Upper lobe of left lung (tissue), 6 donors: ENCODE measurements at regions not wholly inside any gene's neighbourhood (a gene's known extent, or its start where the extent isn't known, plus 50 kb on each side); places are given as distances from the start of the nearest gene placed in this dataset.

Experiments
- ATAC-seq, 2 donors: fragments of 200-7000 bp; cut with Tn5 transposase; one replicate each; pipeline ENCODE4 v1.9.1; 2022; ENCODE audit warnings: mild to moderate bottlenecking in 2 of 2, moderate library complexity in 2 of 2; ENCODE audit not compliant: low FRiP score in 2 of 2
- DNase-seq, 2 donors: peaks; one replicate each; pipeline ENCODE4 v3.0.0-alpha.2; 2019 to 2020
- H3K27ac ChIP-seq, 4 donors: fragments of 200-600 bp; sonication (generic); one replicate each; pipeline ENCODE4 v1.5.1; 2016 to 2019
- H3K27me3 ChIP-seq, 4 donors: fragments of 200-600 bp; sonication (generic); one replicate each; pipeline ENCODE4 v1.5.1; 2017 to 2019
- H3K36me3 ChIP-seq, 4 donors: fragments of 200-600 bp; sonication (generic); one replicate each; pipeline ENCODE4 v1.5.1; 2016 to 2019
- H3K4me1 ChIP-seq, 4 donors: fragments of 200-600 bp; sonication (generic); one replicate each; pipeline ENCODE4 v1.5.1; 2018 to 2019
- H3K4me3 ChIP-seq, 4 donors: fragments of 200-600 bp; sonication (generic); one replicate each; pipeline ENCODE4 v1.5.1; 2017 to 2019; ENCODE audit warnings: mild to moderate bottlenecking in 2 of 4, moderate library complexity in 1 of 4
- H3K9me3 ChIP-seq, 4 donors: fragments of 200-600 bp; sonication (generic); one replicate each; pipeline ENCODE4 v1.5.1; 2018 to 2019
- EP300 ChIP-seq, 4 donors: sonication (generic); formaldehyde crosslinking; IDR thresholded peaks; one replicate each; pipeline ENCODE4 v1.5.1; 2017; ENCODE audit warnings: antibody characterized with exemption in 4 of 4, control low read depth in 2 of 4
- POLR2A ChIP-seq, 4 donors: fragments of 450-650 bp; IDR thresholded peaks; one replicate each; pipeline ENCODE4 v1.5.1; 2016 to 2017; ENCODE audit warnings: antibody characterized with exemption in 4 of 4, mild to moderate bottlenecking in 2 of 4
- POLR2AphosphoS5 ChIP-seq, 2 donors: sonication (generic); formaldehyde crosslinking; IDR thresholded peaks; one replicate each; pipeline ENCODE4 v1.5.1; 2017; ENCODE audit warnings: antibody characterized with exemption in 2 of 2
- WGBS, 2 donors: methylation state at CpG; one replicate each; pipeline ENCODE4 v1.1.5; 2017 to 2018; 5-methylcytosine and 5-hydroxymethylcytosine counted together
- TF ChIP-seq, protein P1 (sequence below), 6 experiments: fragments of 450-650 bp in 4 of 6; fragments of 200-600 bp in 2 of 6; sonication (generic) in 2 of 6; IDR thresholded peaks; one replicate each; pipeline ENCODE4 v1.5.1; 2016 to 2019; ENCODE audit warnings: antibody characterized with exemption in 6 of 6
- donor health status: DM: no; HTN: no; CAD: no; lungs with moderate emphysema.
- donor health status: DM: no; HTN: yes; CAD: no; lungs with severe emphysema.

DNA sequence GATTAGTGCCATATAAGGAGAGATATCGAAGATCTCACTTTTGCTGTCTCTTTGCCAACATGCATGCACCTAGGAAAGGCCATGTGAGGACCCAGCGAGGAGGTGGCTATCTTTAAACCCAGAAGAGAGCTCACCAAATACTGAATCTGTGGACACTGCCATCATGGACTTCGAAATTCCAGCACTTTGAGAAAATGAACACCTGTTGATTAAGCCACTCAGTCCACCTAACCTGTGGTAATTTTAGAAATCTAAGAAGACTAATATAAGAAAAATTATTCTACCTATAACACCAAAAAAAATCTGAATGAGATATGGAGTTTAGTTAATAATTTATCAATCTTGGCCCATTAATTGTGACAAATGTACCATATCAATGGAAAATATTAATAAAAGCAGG is 193.6 kb upstream of the CARD18 start:
- Histone ChIP-seq H3K27me3 (no peaks in the 10 kb centered on the region), H3K4me3 (no peak overlapping the region), H3K9me3 (peaks cover 0 to 5% (median 0%) of the 10 kb centered on the region in 4 donors), H3K27ac (no peak overlapping the region), H3K4me1 (no peaks in the 10 kb centered on the region), H3K36me3 (no peaks in the 10 kb centered on the region)
- ATAC-seq (no peak), DNase-seq (no peak)
- WGBS, 2 donors: 92 to 93% methylated on average over 3 of the region's 3 CpGs
- TF ChIP-seq POLR2AphosphoS5 (IDR thresholded peaks at IDR 0.05) (no peak), POLR2A (IDR thresholded peaks at IDR 0.05) (no peak), EP300 (IDR thresholded peaks at IDR 0.05) (no peak)
- TF ChIP-seq, protein P1, sequence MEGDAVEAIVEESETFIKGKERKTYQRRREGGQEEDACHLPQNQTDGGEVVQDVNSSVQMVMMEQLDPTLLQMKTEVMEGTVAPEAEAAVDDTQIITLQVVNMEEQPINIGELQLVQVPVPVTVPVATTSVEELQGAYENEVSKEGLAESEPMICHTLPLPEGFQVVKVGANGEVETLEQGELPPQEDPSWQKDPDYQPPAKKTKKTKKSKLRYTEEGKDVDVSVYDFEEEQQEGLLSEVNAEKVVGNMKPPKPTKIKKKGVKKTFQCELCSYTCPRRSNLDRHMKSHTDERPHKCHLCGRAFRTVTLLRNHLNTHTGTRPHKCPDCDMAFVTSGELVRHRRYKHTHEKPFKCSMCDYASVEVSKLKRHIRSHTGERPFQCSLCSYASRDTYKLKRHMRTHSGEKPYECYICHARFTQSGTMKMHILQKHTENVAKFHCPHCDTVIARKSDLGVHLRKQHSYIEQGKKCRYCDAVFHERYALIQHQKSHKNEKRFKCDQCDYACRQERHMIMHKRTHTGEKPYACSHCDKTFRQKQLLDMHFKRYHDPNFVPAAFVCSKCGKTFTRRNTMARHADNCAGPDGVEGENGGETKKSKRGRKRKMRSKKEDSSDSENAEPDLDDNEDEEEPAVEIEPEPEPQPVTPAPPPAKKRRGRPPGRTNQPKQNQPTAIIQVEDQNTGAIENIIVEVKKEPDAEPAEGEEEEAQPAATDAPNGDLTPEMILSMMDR (IDR thresholded peaks at IDR 0.05): no peak

DNA sequence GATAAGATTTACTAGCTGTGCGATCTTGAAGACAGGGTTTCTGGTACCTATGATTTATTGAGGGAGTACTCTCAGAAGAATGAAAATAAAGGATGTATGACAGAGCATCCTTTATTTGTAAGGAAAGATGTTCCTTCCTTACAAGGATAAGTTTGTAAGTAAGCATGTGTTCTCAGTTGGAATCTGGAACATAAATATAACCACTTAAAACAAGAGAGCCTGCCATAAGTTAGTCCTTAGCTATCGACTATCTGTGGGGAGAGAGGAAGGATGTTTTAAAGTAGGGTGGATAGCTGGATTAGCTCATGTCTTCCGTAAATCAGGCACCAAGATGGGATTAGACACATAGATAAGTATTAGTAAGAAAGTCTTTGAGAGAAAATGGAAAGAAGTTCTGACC is 192.6 kb upstream of the CARD18 start:
- Histone ChIP-seq H3K36me3 (no peaks in the 10 kb centered on the region), H3K4me3 (no peak overlapping the region), H3K4me1 (no peaks in the 10 kb centered on the region), H3K9me3 (peaks cover 0 to 5% (median 0%) of the 10 kb centered on the region in 4 donors), H3K27me3 (no peaks in the 10 kb centered on the region), H3K27ac (no peak overlapping the region)
- DNase-seq: no peak
- no peak for ATAC-seq
- WGBS, 2 donors: 79 to 81% methylated on average over 3 of the region's 3 CpGs
- TF ChIP-seq EP300 (IDR thresholded peaks at IDR 0.05) (no peak), POLR2AphosphoS5 (IDR thresholded peaks at IDR 0.05) (no peak), POLR2A (IDR thresholded peaks at IDR 0.05) (no peak)
- TF ChIP-seq, protein P1 (IDR thresholded peaks at IDR 0.05): no peak

- Histone ChIP-seq H3K27ac (no peak overlapping the region), H3K4me1 (no peaks in the 10 kb centered on the region), H3K27me3 (no peaks in the 10 kb centered on the region), H3K9me3 (no peaks in the 10 kb centered on the region), H3K36me3 (no peaks in the 10 kb centered on the region), H3K4me3 (no peak overlapping the region)
- no peak for DNase-seq
- TF ChIP-seq POLR2AphosphoS5 (IDR thresholded peaks at IDR 0.05): no peak
- 71 to 74% methylated on average over 1 of the region's 1 CpG for WGBS, 2 donors
- no peak for ATAC-seq
Observed at GRCh38 chr11:105328061-105328460, 188.5 kb upstream of the CARD18 start.

- Histone ChIP-seq H3K9me3 (no peaks in the 10 kb centered on the region), H3K27me3 (no peaks in the 10 kb centered on the region), H3K27ac (no peak overlapping the region), H3K4me1 (no peaks in the 10 kb centered on the region), H3K4me3 (no peak overlapping the region), H3K36me3 (no peaks in the 10 kb centered on the region)
- ATAC-seq (no peak), DNase-seq (no peak)
- TF ChIP-seq EP300 (IDR thresholded peaks at IDR 0.05) (no peak), POLR2A (IDR thresholded peaks at IDR 0.05) (no peak), POLR2AphosphoS5 (IDR thresholded peaks at IDR 0.05) (no peak)
- TF ChIP-seq, protein P1 (IDR thresholded peaks at IDR 0.05): no peak
- WGBS, 2 donors: 90 to 92% methylated on average over 7 of the region's 7 CpGs
Observed at GRCh38 chr11:105324156-105324555, 184.6 kb upstream of the CARD18 start.

- 84 to 85% methylated on average over 2 of the region's 2 CpGs for WGBS, 2 donors
- DNase-seq (no peak), ATAC-seq (no peak)
- Histone ChIP-seq H3K4me1 (no peaks in the 10 kb centered on the region), H3K27ac (no peak overlapping the region), H3K36me3 (no peaks in the 10 kb centered on the region), H3K27me3 (no peaks in the 10 kb centered on the region), H3K9me3 (no peaks in the 10 kb centered on the region), H3K4me3 (no peak overlapping the region)
- TF ChIP-seq POLR2AphosphoS5 (IDR thresholded peaks at IDR 0.05): no peak
- no peak for TF ChIP-seq POLR2A (IDR thresholded peaks at IDR 0.05)
- TF ChIP-seq, protein P1 (IDR thresholded peaks at IDR 0.05): no peak
- no peak for TF ChIP-seq EP300 (IDR thresholded peaks at IDR 0.05)
Observed at GRCh38 chr11:105321696-105322095, 182.1 kb upstream of the CARD18 start.
